ENCODE measurements at regions not wholly inside any gene's neighbourhood (a gene's known extent, or its start where the extent isn't known, plus 50 kb on each side); places are given as distances from the start of the nearest gene placed in this dataset.

GRCh38 chr2:67329513-67329912, 67.6 kb upstream of the ETAA1 start:
- TF ChIP-seq POLR2A (IDR thresholded peaks at IDR 0.05) (no peak), CTCF (IDR thresholded peaks at IDR 0.05) (no peak)

Measured in Peyer's patch (tissue), 4 donors.